Endothelial cell of umbilical vein (primary cell): ENCODE measurements at regions not wholly inside any gene's neighbourhood (a gene's known extent, or its start where the extent isn't known, plus 50 kb on each side); places are given as distances from the start of the nearest gene placed in this dataset.

ENCODE experiments used
- BruUV-seq: library from RNA; stranded (reverse); fragments of 400-500 nt; replicated peaks from 2 replicates; lab custom pipeline; 2021; lab: Mats Ljungman, UMichigan
- CTCF ChIA-PET: fragments of 300-600, 350-600 bp; sonication (Branson Sonifier 250); formaldehyde crosslinking; loops from one replicate; lab custom pipeline; 2021; ENCODE audit warnings: antibody characterized with exemption, inconsistent platforms; lab: Charles Lee
- POLR2A ChIA-PET: fragments of 300-600, 350-600 bp; sonication (Branson Sonifier 250); formaldehyde crosslinking; loops from one replicate; lab custom pipeline; 2021; ENCODE audit warnings: antibody characterized with exemption, inconsistent platforms; lab: Charles Lee
- DNase-seq: peaks from one replicate; pipeline ENCODE4 v3.0.0-alpha.2; 2011; ENCODE audit warnings: low read depth, low spot score
- FAIRE-seq: peaks from 2 replicates; lab custom pipeline; 2011; peaks lifted over from hg19 to GRCh38; lab: Jason Lieb, UNC
- H2AFZ ChIP-seq: 2 replicates; pipeline ENCODE4 v1.6.0; 2012; ENCODE audit warnings: low read depth, low read length, control low read depth, inconsistent platforms
- H3K27ac ChIP-seq: 2 replicates; pipeline ENCODE4 v1.5.1; 2011; ENCODE audit warnings: low read depth, mild to moderate bottlenecking, control low read depth, low read length, moderate library complexity; ENCODE audit not compliant: insufficient read depth
- H3K27me3 ChIP-seq, 2 experiments: 2 replicates each; pipeline versions ENCODE4 v1.6.0 to v1.6.1; 2011; ENCODE audit warnings: low read length in 2 of 2, mixed read lengths in 1 of 2; ENCODE audit not compliant: control insufficient read depth in 2 of 2, insufficient read depth in 2 of 2
- H3K36me3 ChIP-seq, 2 experiments: 2 replicates in 1 of 2; 3 replicates in 1 of 2; pipeline ENCODE4 v1.5.1; 2011; ENCODE audit warnings: low read length in 2 of 2, mild to moderate bottlenecking in 1 of 2, moderate library complexity in 1 of 2; ENCODE audit not compliant: control insufficient read depth in 2 of 2, insufficient read depth in 2 of 2; ENCODE audit errors: extremely low read depth in 1 of 2
- H3K4me1 ChIP-seq: 3 replicates; pipeline ENCODE4 v1.5.1; 2011; ENCODE audit warnings: mild to moderate bottlenecking, low read length; ENCODE audit not compliant: control insufficient read depth, insufficient read depth; ENCODE audit errors: extremely low read depth
- H3K4me2 ChIP-seq: 2 replicates; pipeline ENCODE4 v1.6.1; 2011; ENCODE audit warnings: low read length, control low read depth, mixed read lengths; ENCODE audit not compliant: insufficient read depth
- H3K4me3 ChIP-seq, 3 experiments: fragments of 200-600 bp in 1 of 3; sonication (generic), shearing (Covaris generic) in 1 of 3; replicated peaks in 1 of 3; 2 replicates each; pipeline ENCODE4 v1.5.1; 2011 to 2016; ENCODE audit warnings: control low read depth in 3 of 3, low read length in 3 of 3, mild to moderate bottlenecking in 2 of 3, inconsistent platforms in 1 of 3, low read depth in 1 of 3, moderate library complexity in 1 of 3; ENCODE audit not compliant: insufficient read depth in 1 of 3
- H3K79me2 ChIP-seq: 2 replicates; pipeline ENCODE4 v1.6.0; 2012; ENCODE audit warnings: low read length, inconsistent platforms; ENCODE audit not compliant: control insufficient read depth, insufficient read depth
- H3K9ac ChIP-seq: replicated peaks from 2 replicates; pipeline ENCODE3; 2011; ENCODE audit warnings: low read length, control low read depth; ENCODE audit not compliant: insufficient read depth; ENCODE audit errors: extremely low read depth
- H3K9me1 ChIP-seq: replicated peaks from 3 replicates; pipeline ENCODE4 v1.6.0; 2011; ENCODE audit warnings: mild to moderate bottlenecking, low read length; ENCODE audit not compliant: control insufficient read depth, insufficient read depth; ENCODE audit errors: extremely low read depth
- H3K9me3 ChIP-seq: replicated peaks from 2 replicates; pipeline ENCODE4 v1.5.1; 2012; ENCODE audit warnings: low read length, inconsistent platforms; ENCODE audit not compliant: control insufficient read depth, insufficient read depth
- H4K20me1 ChIP-seq: replicated peaks from 2 replicates; pipeline ENCODE3; 2011; ENCODE audit warnings: mild to moderate bottlenecking, low read length; ENCODE audit not compliant: control insufficient read depth, insufficient read depth; ENCODE audit errors: extremely low read depth
- EZH2 ChIP-seq: IDR thresholded peaks from 2 replicates; pipeline ENCODE4 v1.6.1; 2012; ENCODE audit warnings: borderline replicate concordance, low read depth, mild to moderate bottlenecking, moderate library complexity, low read length, inconsistent platforms; ENCODE audit not compliant: severe bottlenecking
- FOS ChIP-seq: IDR thresholded peaks from 2 replicates; pipeline ENCODE4 v1.6.1; 2011; ENCODE audit warnings: mild to moderate bottlenecking, low read length, moderate library complexity, borderline replicate concordance; ENCODE audit not compliant: insufficient read depth
- GATA2 ChIP-seq: IDR thresholded peaks from 2 replicates; pipeline ENCODE4 v1.7.0; 2011; ENCODE audit warnings: low read depth, mild to moderate bottlenecking, moderate library complexity, mixed read lengths, low read length; ENCODE audit not compliant: insufficient read length, insufficient read depth
- JUN ChIP-seq: IDR thresholded peaks from 2 replicates; pipeline ENCODE4 v1.6.1; 2011; ENCODE audit warnings: borderline replicate concordance, low read depth; ENCODE audit not compliant: insufficient read length, insufficient read depth
- MAX ChIP-seq: IDR thresholded peaks from 2 replicates; pipeline ENCODE4 v1.6.1; 2011; ENCODE audit not compliant: insufficient read depth, insufficient read length
- MYC ChIP-seq: IDR thresholded peaks from one replicate; pipeline ENCODE4 v1.6.1; 2011; ENCODE audit warnings: mild to moderate bottlenecking, low read depth, low read length
- POLR2A ChIP-seq: IDR thresholded peaks from 2 replicates; pipeline ENCODE4 v1.6.1; 2012; ENCODE audit warnings: low read depth, mild to moderate bottlenecking, control low read depth, low read length
- POLR2AphosphoS5 ChIP-seq: IDR thresholded peaks from 2 replicates; pipeline ENCODE4 v1.6.1; 2012; ENCODE audit warnings: low read depth, mild to moderate bottlenecking, control low read depth, low read length, moderate library complexity; ENCODE audit not compliant: insufficient read depth
- dilution Hi-C: fragments of 300-500 bp; cut with MboI; formaldehyde crosslinking; loops from one replicate; pipeline ENCODE4 v1.15.0; 2019; ENCODE audit warnings: low sequenced_read_pairs; ENCODE audit not compliant: extremely low pct_ligation_motif_present
- intact Hi-C: fragments of 100-400 bp; cut with micrococcal nuclease; formaldehyde crosslinking; loops from one replicate; pipeline ENCODE4 v1.10.0; 2022
- TF ChIP-seq, protein P1 (sequence below), 2 donors: IDR thresholded peaks; 1 replicate in 1 of 2; 2 replicates in 1 of 2; pipeline ENCODE4 v1.5.1; 2011; ENCODE audit warnings: low read length in 2 of 2, mild to moderate bottlenecking in 2 of 2, moderate library complexity in 2 of 2, control low read depth in 1 of 2, inconsistent platforms in 1 of 2, low read depth in 1 of 2; ENCODE audit not compliant: insufficient read depth in 1 of 2; ENCODE audit errors: extremely low read depth in 1 of 2

DNA sequence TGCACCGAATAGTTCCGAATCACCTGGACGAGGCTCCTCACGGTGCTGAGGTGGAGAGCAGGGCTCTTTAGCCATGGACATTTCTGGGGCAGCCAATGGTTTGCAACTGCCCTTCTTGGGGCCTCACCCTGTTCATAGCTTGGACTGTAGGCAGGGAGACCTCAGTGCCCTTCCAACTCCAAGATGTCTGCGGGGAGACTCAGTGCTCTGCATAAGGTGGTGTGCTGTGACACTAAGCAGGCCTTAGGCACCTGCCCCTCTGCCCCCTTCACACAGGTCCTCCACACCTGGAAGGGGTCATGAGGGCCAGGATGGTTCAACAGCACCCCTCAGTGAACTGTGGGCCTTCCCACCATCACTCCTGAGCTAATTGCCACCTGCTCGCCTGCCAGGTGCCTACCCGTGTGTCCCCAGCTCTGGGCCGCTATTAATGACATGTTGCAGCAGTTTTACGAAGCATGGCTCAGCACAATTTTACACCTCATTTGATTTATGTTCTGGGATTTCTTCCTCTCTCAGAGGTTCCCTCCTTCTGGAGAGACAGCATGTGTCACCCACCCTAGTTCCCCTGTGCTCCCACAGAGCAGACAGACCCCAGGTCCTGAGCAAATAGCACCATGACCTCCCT is 101.2 kb upstream of the SMAD3 start:
- DNase-seq (no peak), FAIRE-seq (no peak)
- TF ChIP-seq, protein P1, sequence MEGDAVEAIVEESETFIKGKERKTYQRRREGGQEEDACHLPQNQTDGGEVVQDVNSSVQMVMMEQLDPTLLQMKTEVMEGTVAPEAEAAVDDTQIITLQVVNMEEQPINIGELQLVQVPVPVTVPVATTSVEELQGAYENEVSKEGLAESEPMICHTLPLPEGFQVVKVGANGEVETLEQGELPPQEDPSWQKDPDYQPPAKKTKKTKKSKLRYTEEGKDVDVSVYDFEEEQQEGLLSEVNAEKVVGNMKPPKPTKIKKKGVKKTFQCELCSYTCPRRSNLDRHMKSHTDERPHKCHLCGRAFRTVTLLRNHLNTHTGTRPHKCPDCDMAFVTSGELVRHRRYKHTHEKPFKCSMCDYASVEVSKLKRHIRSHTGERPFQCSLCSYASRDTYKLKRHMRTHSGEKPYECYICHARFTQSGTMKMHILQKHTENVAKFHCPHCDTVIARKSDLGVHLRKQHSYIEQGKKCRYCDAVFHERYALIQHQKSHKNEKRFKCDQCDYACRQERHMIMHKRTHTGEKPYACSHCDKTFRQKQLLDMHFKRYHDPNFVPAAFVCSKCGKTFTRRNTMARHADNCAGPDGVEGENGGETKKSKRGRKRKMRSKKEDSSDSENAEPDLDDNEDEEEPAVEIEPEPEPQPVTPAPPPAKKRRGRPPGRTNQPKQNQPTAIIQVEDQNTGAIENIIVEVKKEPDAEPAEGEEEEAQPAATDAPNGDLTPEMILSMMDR (IDR thresholded peaks at IDR 0.05; ENCODE audit: extremely low read depth in 1 of 2, insufficient read depth in 1 of 2, low read depth in 1 of 2, low read length in 2 of 2) = no peak
- no peak for TF ChIP-seq FOS
- TF ChIP-seq MYC = no peak
- no peak for TF ChIP-seq EZH2
- no peak for TF ChIP-seq MAX
- no peak for TF ChIP-seq GATA2
- no peak for TF ChIP-seq JUN
- TF ChIP-seq POLR2A = no peak
- TF ChIP-seq POLR2AphosphoS5 = no peak
- no peaks in the 10 kb centered on the region for H3K9me3 ChIP-seq
- BruUV-seq = no TSS peak
- no peak overlapping the region for H3K4me3 ChIP-seq
- no peaks in the 10 kb centered on the region for H3K27me3 ChIP-seq
- H3K79me2 ChIP-seq = no peaks in the 10 kb centered on the region
- ChIA-PET POLR2A (no interaction called here), CTCF (interaction anchor here (1.0 kb wide), 1 partner anchor 67 kb away, joined by 3 read pairs; no protein-coding TSS in a partner anchor)
- no peaks in the 10 kb centered on the region for H3K9me1 ChIP-seq
- H3K4me1 ChIP-seq = no peaks in the 10 kb centered on the region
- intact Hi-C loops = no loop called here
- H3K4me2 ChIP-seq = no peak overlapping the region
- no peak overlapping the region for H2AFZ ChIP-seq
- dilution Hi-C loops = no loop called here
- H4K20me1 ChIP-seq = no peaks in the 10 kb centered on the region
- H3K9ac ChIP-seq = no peak overlapping the region
- H3K36me3 ChIP-seq = no peaks in the 10 kb centered on the region
- H3K27ac ChIP-seq = no peak overlapping the region
